GM12873 (cell line): ENCODE measurements at regions not wholly inside any gene's neighbourhood (a gene's known extent, or its start where the extent isn't known, plus 50 kb on each side); places are given as distances from the start of the nearest gene placed in this dataset.

Experiments
- CTCF ChIP-seq: IDR thresholded peaks from 2 replicates; pipeline ENCODE4 v1.5.1; 2012; ENCODE audit warnings: low read depth, mild to moderate bottlenecking, moderate library complexity, low read length, control low read depth; ENCODE audit not compliant: insufficient read depth; ENCODE audit errors: missing control alignments

DNA sequence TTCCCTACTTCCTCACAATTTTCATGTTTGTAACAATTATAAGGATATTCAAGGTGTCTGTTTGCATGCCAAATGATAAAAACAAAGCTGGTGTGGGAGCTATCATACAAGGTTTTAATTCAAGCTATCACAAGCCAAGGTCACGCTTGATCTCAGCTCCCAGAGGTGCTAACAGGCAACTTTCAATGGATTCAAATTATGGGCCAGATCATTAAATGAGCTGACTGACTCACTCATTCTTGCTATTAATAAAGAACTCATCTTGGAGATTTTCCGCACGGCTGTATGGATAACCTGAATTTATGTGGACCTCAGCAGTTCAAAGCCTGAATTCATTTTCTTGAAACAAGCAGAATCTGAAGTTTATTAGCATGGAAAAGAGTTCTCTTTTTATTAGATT is 267.3 kb upstream of the CDH6 start:
- no peak for TF ChIP-seq CTCF

DNA sequence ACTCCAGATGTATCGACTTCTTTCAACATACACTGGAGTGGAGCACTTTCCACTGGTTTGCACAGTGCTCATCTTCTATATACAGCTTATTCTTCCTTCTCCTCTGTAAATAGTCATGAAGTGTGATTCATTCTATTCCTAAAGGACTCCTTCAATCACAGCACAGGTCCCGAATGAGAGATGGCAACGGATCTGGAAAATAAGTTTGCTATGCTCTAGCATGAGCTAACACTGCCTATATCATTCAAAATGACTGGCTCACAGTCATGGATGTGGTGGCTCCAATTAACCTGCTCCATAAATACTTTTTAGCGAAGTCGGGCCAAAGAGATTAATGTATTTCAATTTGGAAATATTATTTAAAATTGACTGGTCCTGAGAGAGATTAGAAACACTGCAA is 272.1 kb upstream of the CDH6 start:
- TF ChIP-seq CTCF, result no peak

GRCh38 chr5:30918171-30918570 is 275.3 kb upstream of the CDH6 start:
- TF ChIP-seq CTCF, result no peak

DNA sequence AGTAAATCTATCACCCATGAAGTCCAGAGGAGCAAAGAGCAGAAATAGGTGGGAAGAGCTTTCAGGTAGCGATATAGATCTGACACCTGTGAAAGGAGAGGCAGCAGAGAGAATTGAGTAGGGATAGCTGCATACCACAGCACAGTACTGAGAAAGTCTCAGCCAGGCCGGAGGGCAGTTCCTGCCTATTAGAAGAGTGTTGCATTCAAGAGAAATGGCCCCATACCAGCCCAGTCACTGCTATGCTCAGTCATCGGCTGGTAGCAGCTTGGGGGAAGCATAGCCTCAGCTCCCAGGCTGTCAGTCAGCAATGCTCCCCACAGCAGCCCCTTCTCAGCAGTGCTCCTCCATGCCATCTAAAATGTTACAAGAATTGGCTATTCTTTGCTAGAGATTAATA is 285.1 kb upstream of the CDH6 start:
- TF ChIP-seq CTCF, result no peak

GRCh38 chr5:30900367-30900766 is 293.1 kb upstream of the CDH6 start:
- no peak for TF ChIP-seq CTCF

GRCh38 chr5:30894811-30895210 is 298.7 kb upstream of the CDH6 start:
- no peak for TF ChIP-seq CTCF

DNA sequence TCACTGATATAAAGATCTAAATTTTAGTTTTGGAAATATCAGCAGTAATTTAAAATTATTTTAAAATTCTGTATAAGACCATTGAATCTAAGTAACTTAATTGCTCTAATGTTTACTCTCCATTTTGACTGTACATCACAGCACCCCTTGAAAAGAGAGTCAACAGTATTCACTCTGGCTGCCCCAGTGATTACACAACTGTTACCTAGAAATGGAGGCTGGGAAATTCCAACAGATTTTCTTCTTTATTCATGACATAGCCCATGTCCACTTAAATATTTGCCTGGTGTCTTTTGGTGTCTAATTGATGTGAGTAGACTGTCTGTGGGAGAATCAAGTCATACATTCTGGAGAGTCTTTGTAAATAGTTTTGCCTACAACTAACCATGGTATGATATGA is 301.8 kb upstream of the CDH6 start:
- TF ChIP-seq CTCF, result no peak

GRCh38 chr5:30890377-30890776 is 303.1 kb upstream of the CDH6 start:
- TF ChIP-seq CTCF, result no peak
